Thymus (tissue), 11 donors: ENCODE measurements at regions not wholly inside any gene's neighbourhood (a gene's known extent, or its start where the extent isn't known, plus 50 kb on each side); places are given as distances from the start of the nearest gene placed in this dataset.
"Not testable (repeated sequence)": the region's sequence is repeated elsewhere in the genome, so short reads cannot be mapped to it uniquely, and the experiment has no call there.

Source experiments
- DNase-seq, 9 donors: peaks; one replicate each; pipeline ENCODE4 v3.0.0-alpha.2; 2013; ENCODE audit warnings: low spot score in 9 of 9, low read depth in 6 of 9, missing footprints in 1 of 9
- H3K27ac ChIP-seq, 2 donors: one replicate each; pipeline ENCODE4 v1.5.1; 2013; ENCODE audit warnings: control low read depth in 1 of 2, low read depth in 1 of 2, low read length in 1 of 2, mild to moderate bottlenecking in 1 of 2, moderate library complexity in 1 of 2
- H3K27me3 ChIP-seq, 2 donors: one replicate each; pipeline ENCODE4 v1.5.1; 2013; ENCODE audit warnings: low read length in 1 of 2; ENCODE audit not compliant: control insufficient read depth in 2 of 2, insufficient read depth in 1 of 2
- H3K36me3 ChIP-seq, 2 donors: one replicate each; pipeline ENCODE4 v1.5.1; 2013; ENCODE audit warnings: low read length in 1 of 2, mild to moderate bottlenecking in 1 of 2, moderate library complexity in 1 of 2; ENCODE audit not compliant: control insufficient read depth in 2 of 2, insufficient read depth in 2 of 2
- H3K4me1 ChIP-seq, 2 donors: one replicate each; pipeline ENCODE4 v1.5.1; 2013; ENCODE audit warnings: low read length in 2 of 2; ENCODE audit not compliant: control insufficient read depth in 2 of 2, insufficient read depth in 2 of 2
- H3K4me3 ChIP-seq, 2 donors: one replicate each; pipeline ENCODE4 v1.5.1; 2013; ENCODE audit warnings: low read length in 2 of 2, control low read depth in 1 of 2, mild to moderate bottlenecking in 1 of 2
- H3K9me3 ChIP-seq, 2 donors: one replicate each; pipeline ENCODE4 v1.5.1; 2013; ENCODE audit warnings: low read length in 1 of 2, mild to moderate bottlenecking in 1 of 2; ENCODE audit not compliant: control insufficient read depth in 2 of 2, insufficient read depth in 1 of 2
- whole genome bisulfite sequencing: extraction: QIAGEN DNeasy Blood & Tissue Kit; methylation state at CpG from one replicate; pipeline ENCODE4 v1.1.7; 2013; 5-methylcytosine and 5-hydroxymethylcytosine counted together
- donor health status: healthy.

DNA sequence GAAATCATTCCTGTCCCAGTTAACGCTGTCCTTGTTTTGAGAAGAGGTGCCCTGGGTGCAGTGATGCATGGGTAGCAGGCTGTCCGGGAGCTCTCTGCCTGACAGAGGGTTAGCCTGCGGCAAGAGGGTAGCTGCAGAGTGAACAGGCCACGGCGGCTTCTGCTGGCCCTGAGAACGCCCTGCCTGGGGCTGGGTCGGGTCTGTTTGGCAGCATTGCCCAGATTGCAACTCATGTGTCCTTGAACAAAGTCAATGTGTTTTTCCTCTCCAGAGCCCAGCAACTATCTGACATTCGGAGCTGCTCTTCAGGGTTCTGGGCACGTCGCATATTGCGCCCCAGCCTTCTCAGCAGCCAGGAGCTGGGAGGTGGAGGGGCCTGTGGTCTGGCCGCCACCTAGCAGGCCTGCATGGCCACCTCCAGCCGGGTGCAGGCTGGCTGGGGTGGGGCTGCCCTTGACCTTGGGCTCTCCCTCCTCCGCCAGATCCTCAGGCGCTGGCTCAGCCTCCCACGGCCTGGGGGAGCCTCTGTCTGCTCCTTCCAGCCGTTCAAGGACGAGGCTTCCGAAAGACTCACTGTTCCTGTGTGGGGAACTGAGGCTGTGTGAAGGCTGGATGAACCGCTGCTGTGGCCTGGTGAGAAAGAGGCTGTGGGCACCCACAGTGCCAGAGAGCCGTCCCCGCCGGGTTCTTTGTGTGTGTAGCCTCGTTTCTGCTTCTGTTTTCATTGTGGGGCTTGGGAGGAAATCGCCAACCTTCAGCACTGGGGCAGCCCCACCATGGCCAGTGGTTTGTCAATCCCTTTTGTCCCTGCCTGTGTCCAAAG lies 146.7 kb downstream of the NPIPB11 start:
- H3K4me3 ChIP-seq, DNase-seq, H3K27me3 ChIP-seq, H3K36me3 ChIP-seq, H3K4me1 ChIP-seq, H3K27ac ChIP-seq, H3K9me3 ChIP-seq: not testable (repeated sequence)
- WGBS: 94% methylated on average over 25 of the region's 25 CpGs

DNA sequence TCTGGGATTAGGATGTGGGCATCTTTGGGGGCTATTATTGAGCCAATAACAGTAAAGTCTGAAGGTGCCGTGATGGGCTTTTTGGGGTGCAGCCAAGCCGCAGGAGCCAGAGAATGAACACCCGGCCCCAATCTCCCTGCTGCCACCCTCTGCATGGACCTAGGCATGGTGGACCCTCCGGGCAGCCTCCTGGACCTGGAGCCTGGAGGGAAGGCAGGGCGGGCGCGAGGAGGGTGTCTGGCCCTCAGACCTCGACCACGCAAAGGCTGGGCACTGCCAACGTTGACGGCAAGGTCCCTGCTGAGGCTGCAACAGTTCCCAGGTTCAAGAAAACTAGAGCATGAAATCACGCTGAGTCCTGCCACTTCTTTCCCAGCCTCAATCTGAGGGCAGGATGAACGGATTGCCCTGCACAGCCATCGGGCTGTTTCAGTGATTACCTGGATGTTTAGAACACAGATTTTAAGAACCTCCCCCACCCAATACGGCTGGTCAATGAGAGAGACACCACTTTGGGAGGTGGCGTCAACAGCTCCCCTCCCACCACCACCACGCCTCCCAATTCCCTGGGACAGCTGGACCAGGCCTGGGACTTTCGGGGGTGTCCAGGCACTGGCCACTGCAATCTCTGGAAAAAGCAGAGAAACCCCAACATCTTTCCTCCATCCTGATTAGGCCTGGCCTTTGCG lies 147.4 kb downstream of the NPIPB11 start:
- H3K27ac ChIP-seq, H3K9me3 ChIP-seq, H3K36me3 ChIP-seq, H3K4me3 ChIP-seq, H3K27me3 ChIP-seq, DNase-seq: not testable (repeated sequence)
- H3K4me1 ChIP-seq: peaks cover 0 to 12% of the 10 kb centered on the region in 2 donors
- 97% methylated on average over 19 of the region's 19 CpGs for WGBS

DNA sequence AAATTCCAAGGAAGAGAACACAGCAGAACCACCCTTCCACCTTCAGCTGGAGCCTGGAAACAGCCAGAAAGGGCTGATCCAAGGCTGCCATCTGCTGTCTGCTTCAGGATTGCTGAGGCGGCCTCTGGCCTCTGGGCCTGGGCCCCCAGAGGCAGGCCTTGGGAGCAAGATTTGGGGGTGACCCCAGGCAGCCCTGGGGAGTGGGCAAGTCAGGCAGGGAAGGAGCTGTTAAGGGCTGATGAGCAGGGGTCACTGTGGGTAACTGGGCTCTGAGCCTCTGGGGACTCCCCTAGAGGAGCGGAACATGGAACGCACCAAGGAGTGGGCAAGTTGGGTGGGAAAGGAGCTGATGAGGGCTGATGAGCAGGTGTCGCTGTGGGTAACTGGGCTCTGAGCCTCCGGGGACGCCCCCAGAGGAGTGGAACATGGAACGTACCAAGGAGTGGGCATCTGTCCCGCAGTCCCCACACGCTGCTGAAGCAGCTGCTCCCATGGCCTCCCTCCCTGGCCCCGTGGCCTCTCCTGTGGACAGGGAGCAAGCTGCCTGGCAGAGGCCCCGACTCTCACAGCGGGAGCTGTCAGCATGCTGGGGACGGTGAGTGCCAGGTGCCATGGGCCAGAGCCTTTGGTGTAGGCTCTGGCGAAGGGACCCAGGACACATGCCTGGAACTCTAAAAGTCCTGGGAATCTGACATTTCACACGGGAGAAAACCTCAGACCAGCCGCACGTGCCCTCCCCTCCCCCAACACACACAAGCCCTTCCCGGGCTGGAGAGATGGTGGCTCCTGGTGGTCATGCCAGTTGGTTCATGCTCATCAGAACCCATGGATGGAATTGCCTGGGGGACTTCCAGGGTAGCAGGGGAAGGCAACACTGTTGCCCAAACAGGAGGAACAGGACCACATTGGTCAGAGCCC lies 148.8 kb downstream of the NPIPB11 start:
- not testable (repeated sequence) for DNase-seq, H3K27ac ChIP-seq

DNA sequence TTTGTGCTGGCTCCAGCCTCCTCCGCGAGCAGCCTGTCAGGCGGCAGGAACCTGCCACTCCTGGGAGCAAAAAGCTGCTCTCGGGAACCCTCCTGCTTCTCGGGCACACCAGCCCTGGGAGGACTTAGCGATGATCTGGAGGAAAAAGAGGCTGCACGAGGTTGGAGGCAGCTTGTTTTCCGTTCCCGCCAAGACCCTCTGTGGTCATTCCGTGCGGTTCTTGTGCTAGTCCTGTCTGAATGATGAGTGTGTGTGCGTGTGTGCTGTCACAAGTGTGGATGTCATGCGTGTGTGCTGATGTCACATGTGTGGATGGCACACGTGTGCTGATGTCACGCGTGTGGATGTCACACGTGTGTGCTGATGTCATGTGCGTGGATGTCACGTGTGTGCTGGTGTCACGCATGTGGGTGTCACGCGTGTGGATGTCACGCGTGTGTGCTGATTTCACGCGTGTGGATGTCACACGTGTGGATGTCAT lies 150.0 kb downstream of the NPIPB11 start:
- peaks cover 0 to 6% of the 10 kb centered on the region in 2 donors for H3K9me3 ChIP-seq
- peaks cover 0 to 22% of the 10 kb centered on the region in 2 donors for H3K4me1 ChIP-seq
- H3K27me3 ChIP-seq: no peaks in the 10 kb centered on the region
- no peak for DNase-seq
- no peak overlapping the region for H3K27ac ChIP-seq
- no peak overlapping the region for H3K4me3 ChIP-seq
- 95% methylated on average over 27 of the region's 27 CpGs for WGBS
- no peaks in the 10 kb centered on the region for H3K36me3 ChIP-seq

More for the DNA sequence above, 148.8 kb downstream of the NPIPB11 start:
- not testable (repeated sequence) for H3K36me3 ChIP-seq, H3K27me3 ChIP-seq, H3K4me3 ChIP-seq, H3K9me3 ChIP-seq
- WGBS: 92% methylated on average over 18 of the region's 18 CpGs
- peaks cover 0 to 22% of the 10 kb centered on the region in 2 donors for H3K4me1 ChIP-seq

DNA sequence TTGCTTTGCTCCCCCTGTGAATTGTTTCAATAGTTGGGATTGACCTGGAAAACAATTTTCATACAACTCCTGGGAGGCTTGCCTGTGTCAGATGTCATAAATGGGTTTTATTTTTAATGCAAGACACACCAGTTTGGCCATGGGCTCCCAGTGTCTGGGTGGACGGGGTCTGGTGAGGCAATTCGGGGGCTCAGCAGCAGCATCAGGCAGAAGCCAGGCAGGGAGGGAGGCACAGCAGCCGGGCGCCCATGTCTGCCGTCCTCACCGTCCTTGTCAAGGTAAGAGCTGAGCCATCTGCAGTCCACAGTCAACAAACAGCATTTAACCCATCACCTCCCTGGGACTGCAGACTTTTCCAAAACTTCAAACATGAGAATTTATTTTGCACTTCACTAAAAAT lies 150.6 kb downstream of the NPIPB11 start:
- H3K27ac ChIP-seq, H3K4me3 ChIP-seq, H3K36me3 ChIP-seq, H3K9me3 ChIP-seq, DNase-seq, H3K27me3 ChIP-seq: not testable (repeated sequence)
- peaks cover 0 to 22% of the 10 kb centered on the region in 2 donors for H3K4me1 ChIP-seq
- 95% methylated on average over 6 of the region's 6 CpGs for WGBS

DNA sequence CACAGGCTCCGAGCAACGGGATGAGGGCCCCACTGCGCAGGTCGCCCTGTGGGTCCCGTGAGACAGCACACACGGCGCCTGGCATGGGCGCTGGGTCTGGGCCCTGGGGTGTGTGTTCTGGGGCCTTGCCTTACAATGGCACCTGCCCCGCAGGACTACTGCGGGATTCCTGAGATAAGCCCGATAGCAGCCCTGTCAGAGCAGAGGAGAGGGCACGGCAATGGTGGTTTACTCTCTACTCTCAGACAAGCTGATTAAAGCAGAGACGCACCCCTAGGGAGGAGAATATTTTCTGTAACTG lies 151.1 kb downstream of the NPIPB11 start:
- peaks cover 0 to 22% of the 10 kb centered on the region in 2 donors for H3K4me1 ChIP-seq
- H3K27me3 ChIP-seq, H3K36me3 ChIP-seq, H3K4me3 ChIP-seq, H3K27ac ChIP-seq, DNase-seq, H3K9me3 ChIP-seq: not testable (repeated sequence)
- 96% methylated on average over 13 of the region's 13 CpGs for WGBS

DNA sequence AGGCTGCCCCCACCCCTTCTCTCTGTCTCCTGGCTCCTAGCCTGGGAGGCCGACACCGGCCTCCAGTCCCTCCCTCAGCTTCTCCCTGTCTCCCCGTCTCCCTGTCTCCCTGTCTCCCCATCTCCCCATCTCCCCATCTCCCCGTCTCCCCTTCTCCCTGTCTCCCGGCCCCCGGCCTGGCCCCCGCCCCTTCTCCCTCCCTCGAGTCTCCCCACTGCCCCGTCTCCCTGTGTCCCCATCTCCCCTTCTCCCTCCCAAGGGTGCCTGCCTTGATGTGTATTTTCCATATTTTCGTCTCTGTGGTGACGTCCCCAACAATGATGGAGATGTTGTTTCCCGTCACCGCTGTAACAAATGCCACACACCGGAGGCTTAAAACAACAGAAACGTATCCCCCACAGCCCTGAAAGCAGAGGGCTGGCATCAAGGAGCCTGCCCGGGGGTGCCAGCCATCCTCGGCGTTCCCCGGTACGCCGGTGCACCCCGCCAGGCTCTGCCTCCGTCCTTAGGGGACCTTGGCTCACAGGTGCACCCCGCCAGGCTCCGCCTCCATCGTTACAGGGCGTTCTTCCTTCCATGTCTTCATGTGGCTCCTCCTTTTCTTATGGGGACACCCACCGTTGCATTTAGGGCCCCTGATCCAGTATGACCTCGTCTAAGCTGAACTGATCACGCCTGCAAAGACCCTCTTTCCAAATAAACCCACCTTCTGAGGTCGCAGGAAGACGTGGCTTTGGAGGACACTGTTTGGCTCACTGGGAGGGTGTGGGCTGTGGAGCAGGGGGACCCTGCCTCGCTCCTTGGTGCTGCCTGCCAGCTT lies 151.6 kb downstream of the NPIPB11 start:
- Histone ChIP-seq H3K36me3 (no peaks in the 10 kb centered on the region), H3K4me1 (peaks cover 0 to 22% of the 10 kb centered on the region in 2 donors), H3K9me3 (peaks cover 0 to 6% of the 10 kb centered on the region in 2 donors), H3K27me3 (no peaks in the 10 kb centered on the region), H3K27ac (no peak overlapping the region), H3K4me3 (no peak overlapping the region)
- no peak for DNase-seq
- 95% methylated on average over 33 of the region's 33 CpGs for WGBS

DNA sequence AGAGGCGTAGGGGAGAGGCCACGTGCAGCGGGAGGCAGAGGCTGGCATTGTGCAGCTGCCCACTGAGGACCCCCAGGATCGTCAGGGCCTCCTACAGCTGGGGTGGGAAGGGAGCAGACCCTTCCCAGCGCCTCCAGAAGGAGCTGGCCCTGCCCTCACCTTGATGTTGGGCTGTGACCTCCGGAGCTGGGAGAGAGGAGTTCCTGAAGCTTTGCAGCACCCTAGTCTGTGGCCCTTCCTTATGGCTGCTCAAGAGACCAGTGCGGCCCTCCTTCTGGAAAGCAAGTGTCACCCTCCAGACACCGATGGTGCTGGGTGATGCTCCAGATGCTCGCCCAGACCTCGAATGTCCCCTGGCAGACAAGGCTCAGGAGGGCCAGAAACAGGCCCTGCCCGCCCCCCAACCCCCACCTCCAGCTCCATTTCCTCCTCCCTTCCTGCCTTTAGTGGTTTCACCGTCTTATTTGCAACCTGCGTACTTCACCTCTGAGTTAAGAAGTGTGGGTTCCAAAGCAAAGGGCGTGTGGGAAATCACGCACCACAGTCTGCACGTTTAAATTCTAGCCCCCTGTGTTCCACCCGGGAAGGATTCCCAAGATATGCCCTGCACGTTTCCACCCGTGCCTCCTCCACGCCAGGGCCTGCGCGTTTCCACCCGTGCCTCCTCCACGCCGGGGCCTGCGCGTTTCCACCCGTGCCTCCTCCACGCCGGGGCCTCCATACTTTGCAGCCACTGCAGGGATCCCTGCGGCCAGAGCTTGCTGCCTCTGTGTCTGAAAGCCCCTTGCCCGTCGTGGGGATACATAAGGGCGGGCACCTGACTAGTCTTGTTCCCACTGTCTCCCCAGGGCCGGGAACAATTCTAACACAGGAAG lies 152.6 kb downstream of the NPIPB11 start:
- H3K4me3 ChIP-seq, H3K36me3 ChIP-seq, H3K27me3 ChIP-seq, H3K9me3 ChIP-seq: not testable (repeated sequence)
- 85% methylated on average over 35 of the region's 35 CpGs for WGBS
- Histone ChIP-seq H3K27ac (peak overlapping the region in 1 of 2 donors; percentile 47), H3K4me1 (peaks cover 0 to 24% of the 10 kb centered on the region in 2 donors)
- DNase-seq: peak in 1 of 9 donors; percentile 16
